ENCODE measurements at regions not wholly inside any gene's neighbourhood (a gene's known extent, or its start where the extent isn't known, plus 50 kb on each side); places are given as distances from the start of the nearest gene placed in this dataset.

GRCh38 chr11:113572136-113572735, 97.0 kb upstream of the DRD2 start:
- no peak for TF ChIP-seq CREB1 (CRISPR knock-in tag; IDR thresholded peaks at IDR 0.05; ENCODE audit: low read depth)
- TF ChIP-seq CTCF (conservative IDR thresholded peaks at IDR 0.05; ENCODE audit: low read depth in 2 of 2), result no peak
- TF ChIP-seq EZH2phosphoT487 (IDR thresholded peaks at IDR 0.05; ENCODE audit: unreplicated experiment), result no peak
- no peak for TF ChIP-seq POLR2AphosphoS5 (IDR thresholded peaks at IDR 0.05; ENCODE audit: low read depth)
- no peak for TF ChIP-seq ETS1 (IDR thresholded peaks at IDR 0.05)
- no peak for TF ChIP-seq REST (IDR thresholded peaks at IDR 0.05; ENCODE audit: unreplicated experiment)
- no peak for TF ChIP-seq JUNB (IDR thresholded peaks at IDR 0.05; ENCODE audit: unreplicated experiment)
- no peak for TF ChIP-seq STAT1 (IDR thresholded peaks at IDR 0.05; ENCODE audit: unreplicated experiment)
